ENCODE measurements at regions not wholly inside any gene's neighbourhood (a gene's known extent, or its start where the extent isn't known, plus 50 kb on each side); places are given as distances from the start of the nearest gene placed in this dataset.

GRCh38 chr21:32070126-32070525, 197.3 kb downstream of the HUNK start (continued):
- TF ChIP-seq, protein P1, sequence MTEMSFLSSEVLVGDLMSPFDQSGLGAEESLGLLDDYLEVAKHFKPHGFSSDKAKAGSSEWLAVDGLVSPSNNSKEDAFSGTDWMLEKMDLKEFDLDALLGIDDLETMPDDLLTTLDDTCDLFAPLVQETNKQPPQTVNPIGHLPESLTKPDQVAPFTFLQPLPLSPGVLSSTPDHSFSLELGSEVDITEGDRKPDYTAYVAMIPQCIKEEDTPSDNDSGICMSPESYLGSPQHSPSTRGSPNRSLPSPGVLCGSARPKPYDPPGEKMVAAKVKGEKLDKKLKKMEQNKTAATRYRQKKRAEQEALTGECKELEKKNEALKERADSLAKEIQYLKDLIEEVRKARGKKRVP (CRISPR knock-in tag; IDR thresholded peaks at IDR 0.05): no peak
- TF ChIP-seq IKZF4 (CRISPR knock-in tag; IDR thresholded peaks at IDR 0.05; ENCODE audit: borderline replicate concordance, low read depth, not compliant biosample characterization): no peak

DNA sequence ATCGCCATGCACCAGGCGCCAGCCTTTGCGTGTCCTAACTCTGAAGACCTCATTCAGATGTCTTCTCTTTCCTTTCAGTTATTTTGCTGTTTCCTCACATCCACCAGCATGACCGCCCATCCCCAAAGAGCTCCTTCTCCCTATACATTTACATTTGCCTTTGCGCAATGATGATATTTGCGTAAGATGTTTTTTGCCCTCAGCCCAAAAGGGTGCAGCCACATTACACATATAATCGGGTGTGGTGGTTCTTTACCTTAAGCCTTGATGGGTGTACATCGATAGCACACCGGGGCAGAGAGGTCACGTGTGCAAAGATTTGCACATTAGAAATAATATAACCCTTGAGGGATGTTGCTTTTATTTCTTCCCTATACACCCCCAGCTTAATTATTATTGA, 192.8 kb downstream of the HUNK start:
- Histone ChIP-seq H3K27me3 (ENCODE audit: control insufficient read depth in 1 of 2, insufficient read depth in 2 of 2, low read length in 2 of 2) (peaks cover 0 to 2% of the 10 kb centered on the region in 2 experiments; a peak in 1 of 5 replicates), H3K79me2 (ENCODE audit: insufficient read depth, low read length) (no peaks in the 10 kb centered on the region), H3K9ac (ENCODE audit: insufficient read depth, low read depth, low read length) (no peak overlapping the region), H2AFZ (ENCODE audit: low read length) (no peak overlapping the region), H4K20me1 (ENCODE audit: insufficient read depth, low read length) (no peaks in the 10 kb centered on the region), H3K27ac (ENCODE audit: extremely low read length, insufficient read depth, low read length) (no peak overlapping the region), H3K9me3 (ENCODE audit: low read length) (no peaks in the 10 kb centered on the region), H3K4me2 (ENCODE audit: low read depth, low read length) (no peak overlapping the region), H3K4me1 (ENCODE audit: insufficient read depth, low read length) (no peaks in the 10 kb centered on the region), H3K36me3 (replicated peaks in 1 of 2; ENCODE audit: control insufficient read depth in 1 of 2, insufficient read depth in 2 of 2, low read length in 2 of 2) (no peaks in the 10 kb centered on the region), H3K4me3 (replicated peaks in 1 of 3; ENCODE audit: insufficient read depth in 1 of 3, low read depth in 2 of 3, low read length in 3 of 3) (no peak overlapping the region)
- intact Hi-C loops (cut with micrococcal nuclease; ENCODE audit: unreplicated experiment): no loop called here
- DNase-seq (ENCODE audit: low spot score): no peak
- ChIA-PET POLR2A (no interaction called here), CTCF (ENCODE audit: low intra/inter-chr PET ratio, low total read pairs) (no interaction called here)
- in situ Hi-C loops (cut with HindIII; ENCODE audit: extremely low pct_ligation_motif_present, low pct_unique_long_range_greater_than_20kb): no loop called here
- no peak for FAIRE-seq
- no peak for ATAC-seq
- no TSS peak for BruUV-seq (replicated peaks)
- WGBS (ENCODE audit: low lambda C conversion rate): 51% methylated on average over 10 of the region's 10 CpGs
- TF ChIP-seq SRSF1 (optimal IDR thresholded peaks at IDR 0.05; ENCODE audit: low read depth, low read length): no peak
- TF ChIP-seq ZNF20 (CRISPR knock-in tag; IDR thresholded peaks at IDR 0.05): no peak
- TF ChIP-seq CEBPB (IDR thresholded peaks at IDR 0.05; ENCODE audit: borderline replicate concordance, low read depth, low read length): peak; percentile 18; the same call in 1 of the 2 replicates

DNA sequence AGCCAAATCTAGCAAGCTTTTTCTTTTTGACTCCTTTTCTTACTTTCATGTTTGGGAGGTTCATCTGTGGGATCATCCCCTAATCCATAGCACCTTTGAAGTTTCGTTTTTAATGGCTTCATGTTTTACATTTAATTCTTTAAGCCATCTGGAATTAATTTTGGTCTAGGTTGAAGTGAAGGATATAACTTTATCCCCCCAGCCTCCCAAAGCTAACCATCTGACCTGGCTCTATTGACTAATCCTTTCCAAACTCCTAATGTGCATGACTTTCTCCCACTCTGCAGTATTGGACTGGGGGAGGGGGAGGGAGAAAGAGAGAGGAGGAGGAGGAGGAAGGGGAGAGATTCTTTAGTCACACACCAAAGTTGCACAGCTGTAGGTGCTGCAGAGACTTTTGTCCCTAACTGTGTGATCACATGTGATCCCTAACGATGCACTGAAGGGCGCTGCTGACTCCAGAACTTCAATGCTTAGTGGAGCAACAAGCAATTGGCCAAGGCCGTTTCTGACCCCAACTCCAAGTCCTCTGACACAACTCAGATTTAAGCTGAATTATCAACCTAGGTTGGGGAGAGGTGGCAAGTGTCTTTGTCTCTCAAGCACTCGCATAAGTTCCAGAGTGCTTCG, 191.6 kb downstream of the HUNK start:
- no peak overlapping the region for H3K4me3 ChIP-seq (replicated peaks in 1 of 3; ENCODE audit: insufficient read depth in 1 of 3, low read depth in 2 of 3, low read length in 3 of 3)
- H4K20me1 ChIP-seq (ENCODE audit: insufficient read depth, low read length): no peaks in the 10 kb centered on the region
- H3K27me3 ChIP-seq (ENCODE audit: control insufficient read depth in 1 of 2, insufficient read depth in 2 of 2, low read length in 2 of 2): peaks cover 0 to 2% of the 10 kb centered on the region in 2 experiments; a peak in 1 of 5 replicates
- H3K79me2 ChIP-seq (ENCODE audit: insufficient read depth, low read length): no peaks in the 10 kb centered on the region
- H3K4me2 ChIP-seq (ENCODE audit: low read depth, low read length): no peak overlapping the region
- no peaks in the 10 kb centered on the region for H3K4me1 ChIP-seq (ENCODE audit: insufficient read depth, low read length)
- in situ Hi-C loops (cut with HindIII; ENCODE audit: extremely low pct_ligation_motif_present, low pct_unique_long_range_greater_than_20kb) (no loop called here), intact Hi-C loops (cut with micrococcal nuclease; ENCODE audit: unreplicated experiment) (no loop called here)
- ChIA-PET POLR2A (no interaction called here), CTCF (ENCODE audit: low intra/inter-chr PET ratio, low total read pairs) (no interaction called here)
- no peak for ATAC-seq
- no peak for DNase-seq (ENCODE audit: low spot score)
- no peak overlapping the region for H2AFZ ChIP-seq (ENCODE audit: low read length)
- no TSS peak for BruUV-seq (replicated peaks)
- no peak for FAIRE-seq
- no peak overlapping the region for H3K9ac ChIP-seq (ENCODE audit: insufficient read depth, low read depth, low read length)
- no peaks in the 10 kb centered on the region for H3K36me3 ChIP-seq (replicated peaks in 1 of 2; ENCODE audit: control insufficient read depth in 1 of 2, insufficient read depth in 2 of 2, low read length in 2 of 2)
- no peak overlapping the region for H3K27ac ChIP-seq (ENCODE audit: extremely low read length, insufficient read depth, low read length)
- H3K9me3 ChIP-seq (ENCODE audit: low read length): no peaks in the 10 kb centered on the region
- 48% methylated on average over 4 of the region's 6 CpGs for WGBS (ENCODE audit: low lambda C conversion rate)
- TF ChIP-seq MAF1 (CRISPR knock-in tag; IDR thresholded peaks at IDR 0.05; ENCODE audit: borderline replicate concordance) (no peak), ZBTB7A (CRISPR knock-in tag; IDR thresholded peaks at IDR 0.05) (no peak), ZSCAN29 (CRISPR knock-in tag; conservative IDR thresholded peaks at IDR 0.05) (no peak), RCOR2 (CRISPR knock-in tag; IDR thresholded peaks at IDR 0.05) (no peak), ZNF17 (CRISPR knock-in tag; IDR thresholded peaks at IDR 0.05) (no peak), ZNF703 (CRISPR knock-in tag; IDR thresholded peaks at IDR 0.05; ENCODE audit: borderline replicate concordance) (no peak), PAF1 (CRISPR knock-in tag; IDR thresholded peaks at IDR 0.05) (no peak), ZNF713 (CRISPR knock-in tag; IDR thresholded peaks at IDR 0.05) (no peak), NCOA5 (CRISPR knock-in tag; IDR thresholded peaks at IDR 0.05) (no peak), MED13 (CRISPR knock-in tag; IDR thresholded peaks at IDR 0.05) (no peak)
- TF ChIP-seq, protein P2, sequence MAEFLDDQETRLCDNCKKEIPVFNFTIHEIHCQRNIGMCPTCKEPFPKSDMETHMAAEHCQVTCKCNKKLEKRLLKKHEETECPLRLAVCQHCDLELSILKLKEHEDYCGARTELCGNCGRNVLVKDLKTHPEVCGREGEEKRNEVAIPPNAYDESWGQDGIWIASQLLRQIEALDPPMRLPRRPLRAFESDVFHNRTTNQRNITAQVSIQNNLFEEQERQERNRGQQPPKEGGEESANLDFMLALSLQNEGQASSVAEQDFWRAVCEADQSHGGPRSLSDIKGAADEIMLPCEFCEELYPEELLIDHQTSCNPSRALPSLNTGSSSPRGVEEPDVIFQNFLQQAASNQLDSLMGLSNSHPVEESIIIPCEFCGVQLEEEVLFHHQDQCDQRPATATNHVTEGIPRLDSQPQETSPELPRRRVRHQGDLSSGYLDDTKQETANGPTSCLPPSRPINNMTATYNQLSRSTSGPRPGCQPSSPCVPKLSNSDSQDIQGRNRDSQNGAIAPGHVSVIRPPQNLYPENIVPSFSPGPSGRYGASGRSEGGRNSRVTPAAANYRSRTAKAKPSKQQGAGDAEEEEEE (CRISPR knock-in tag; IDR thresholded peaks at IDR 0.05; ENCODE audit: borderline replicate concordance): no peak
